K562 (cell line): ENCODE measurements at regions not wholly inside any gene's neighbourhood (a gene's known extent, or its start where the extent isn't known, plus 50 kb on each side); places are given as distances from the start of the nearest gene placed in this dataset.

Experiments used
- ATAC-seq: fragments of 200-7000 bp; cut with Tn5 transposase; 3 replicates; pipeline ENCODE4 v1.9.1; 2020; ENCODE audit warnings: moderate library complexity
- BruUV-seq: library from RNA; stranded (reverse); fragments of 400-500 nt; replicated peaks from 2 replicates; lab custom pipeline; 2021; lab: Mats Ljungman, UMichigan
- CTCF ChIA-PET: fragments of 300-600 bp; formaldehyde crosslinking; extraction: SDS; loops from one replicate; lab custom pipeline; 2021; ENCODE audit warnings: low intra/inter-chr PET ratio; lab: Yijun Ruan, JAX
- POLR2A ChIA-PET: fragments of 300-600, 350-650 bp; sonication (Branson Sonifier 250); formaldehyde crosslinking; extraction: SDS; loops from one replicate; lab custom pipeline; 2021; ENCODE audit warnings: antibody characterized with exemption, inconsistent platforms; lab: Yijun Ruan, JAX
- DNase-seq, 4 experiments: peaks; one replicate each; pipeline versions ENCODE4 v3.0.0 to v3.0.0-alpha.2; 2011 to 2018; ENCODE audit warnings: low spot score in 3 of 4, mixed read lengths in 3 of 4; ENCODE audit errors: extremely low read depth in 1 of 4
- FAIRE-seq: peaks from 2 replicates; lab custom pipeline; 2011; peaks lifted over from hg19 to GRCh38; lab: Jason Lieb, UNC
- H2AFZ ChIP-seq: 2 replicates; pipeline ENCODE4 v1.6.0; 2011; ENCODE audit warnings: low read depth, low read length, control low read depth, inconsistent platforms
- H3K27ac ChIP-seq: fragments of 200-600 bp; 3 replicates; pipeline ENCODE4 v1.8.0; 2011; ENCODE audit warnings: low read depth, mild to moderate bottlenecking, control low read depth, inconsistent platforms, low read length, moderate library complexity, mixed read lengths; ENCODE audit errors: extremely low read depth
- H3K27me3 ChIP-seq, 2 experiments: fragments of 300-600 bp in 1 of 2; 2 replicates in 1 of 2; 3 replicates in 1 of 2; pipeline versions ENCODE4 v1.6.0 to v1.8.0; 2011; ENCODE audit warnings: inconsistent platforms in 2 of 2, low read length in 2 of 2, mild to moderate bottlenecking in 1 of 2, mixed read lengths in 1 of 2, moderate library complexity in 1 of 2; ENCODE audit not compliant: control insufficient read depth in 2 of 2, insufficient read depth in 2 of 2
- H3K36me3 ChIP-seq: fragments of 300-600 bp; 3 replicates; pipeline ENCODE4 v1.8.0; 2011; ENCODE audit warnings: mild to moderate bottlenecking, low read length, inconsistent platforms; ENCODE audit not compliant: control insufficient read depth, insufficient read depth
- H3K4me1 ChIP-seq, 2 experiments: fragments of 200-600 bp in 1 of 2; replicated peaks in 1 of 2; 2 replicates in 1 of 2; 3 replicates in 1 of 2; pipeline versions ENCODE4 v1.5.1 to v1.8.0; 2011; ENCODE audit warnings: inconsistent platforms in 2 of 2, low read length in 2 of 2, mild to moderate bottlenecking in 1 of 2, mixed read lengths in 1 of 2, moderate library complexity in 1 of 2; ENCODE audit not compliant: control insufficient read depth in 2 of 2, insufficient read depth in 2 of 2
- H3K4me2 ChIP-seq: 2 replicates; pipeline ENCODE4 v1.6.1; 2011; ENCODE audit warnings: low read length, control low read depth, inconsistent platforms, mixed read lengths; ENCODE audit not compliant: insufficient read depth
- H3K4me3 ChIP-seq: fragments of 200-600 bp; sonication (generic), shearing (Covaris generic); 2 replicates; pipeline ENCODE4 v1.5.1; 2016; ENCODE audit warnings: control low read depth, inconsistent platforms
- H3K79me2 ChIP-seq: fragments of 200-600 bp; 3 replicates; pipeline ENCODE4 v1.8.0; 2011; ENCODE audit warnings: low read length, inconsistent platforms; ENCODE audit not compliant: control insufficient read depth, insufficient read depth
- H3K9ac ChIP-seq, 2 experiments: 2 replicates each; pipeline versions ENCODE4 v1.6.0 to v1.6.1; 2011; ENCODE audit warnings: low read depth in 2 of 2, low read length in 2 of 2, control low read depth in 1 of 2, inconsistent platforms in 1 of 2, mild to moderate bottlenecking in 1 of 2, mixed read lengths in 1 of 2; ENCODE audit not compliant: insufficient read depth in 1 of 2
- H3K9me1 ChIP-seq: one replicate; pipeline ENCODE4 v1.6.0; 2011; ENCODE audit warnings: inconsistent platforms, mild to moderate bottlenecking, low read length, moderate library complexity; ENCODE audit not compliant: control insufficient read depth, insufficient read depth
- H3K9me3 ChIP-seq: replicated peaks from 2 replicates; pipeline ENCODE4 v1.5.1; 2011; ENCODE audit warnings: low read depth, low read length, inconsistent platforms; ENCODE audit not compliant: control insufficient read depth, insufficient read depth
- H4K20me1 ChIP-seq: replicated peaks from 2 replicates; pipeline ENCODE4 v1.6.1; 2011; ENCODE audit warnings: low read length, inconsistent platforms, mixed read lengths; ENCODE audit not compliant: control insufficient read depth, insufficient read depth
- ATF4 ChIP-seq: fragments of 450-650 bp; formaldehyde crosslinking; IDR thresholded peaks from 2 replicates; pipeline ENCODE4 v1.4.0; 2022; ENCODE audit warnings: mild to moderate bottlenecking, moderate library complexity
- CREB1 ChIP-seq, 2 experiments: sonication (generic) in 1 of 2; formaldehyde crosslinking in 1 of 2; IDR thresholded peaks; 2 replicates each; pipeline versions ENCODE4 v1.6.1 to v1.8.0; 2012 to 2022; ENCODE audit warnings: inconsistent platforms in 1 of 2, mild to moderate bottlenecking in 1 of 2, missing genetic modification reagents in 1 of 2, moderate library complexity in 1 of 2
- HOXB6 ChIP-seq: fragments of 250-450 bp; sonication (Bioruptor Pico); IDR thresholded peaks from 2 replicates; pipeline ENCODE4 v1.5.1; 2022; ENCODE audit warnings: mild to moderate bottlenecking, borderline replicate concordance
- L3MBTL2 ChIP-seq: fragments of 450-650 bp; IDR thresholded peaks from 2 replicates; pipeline ENCODE4 v1.6.1; 2016; ENCODE audit warnings: mild to moderate bottlenecking, moderate library complexity
- MAFF ChIP-seq: IDR thresholded peaks from 2 replicates; pipeline ENCODE4 v1.6.1; 2012; ENCODE audit warnings: low read length, improper control_type of control experiment
- NCOA6 ChIP-seq: fragments of 450-650 bp; IDR thresholded peaks from 2 replicates; pipeline ENCODE4 v1.6.1; 2017; ENCODE audit warnings: mild to moderate bottlenecking
- NFXL1 ChIP-seq: fragments of 450-650 bp; formaldehyde crosslinking; IDR thresholded peaks from 2 replicates; pipeline ENCODE4 v1.4.0; 2021; ENCODE audit warnings: mild to moderate bottlenecking
- PPARD ChIP-seq: fragments of 250-450 bp; sonication (Bioruptor Pico); IDR thresholded peaks from 2 replicates; pipeline ENCODE4 v1.8.0; 2022; ENCODE audit warnings: inconsistent platforms, mild to moderate bottlenecking, moderate library complexity
- RBM15 ChIP-seq: fragments of 200-400 bp; formaldehyde crosslinking; IDR thresholded peaks from 2 replicates; pipeline ENCODE4 v1.6.1; 2018; ENCODE audit warnings: mild to moderate bottlenecking, low read length, moderate library complexity; ENCODE audit not compliant: insufficient read depth
- RUNX1 ChIP-seq: sonication (generic); IDR thresholded peaks from 2 replicates; pipeline ENCODE4 v1.6.1; 2016; ENCODE audit warnings: antibody characterized with exemption, low read depth
- USF2 ChIP-seq: sonication (generic); formaldehyde crosslinking; IDR thresholded peaks from 2 replicates; pipeline ENCODE4 v1.5.0; 2020; ENCODE audit warnings: missing genetic modification reagents
- ZNF586 ChIP-seq: fragments of 450-650 bp; formaldehyde crosslinking; conservative IDR thresholded peaks from 2 replicates; pipeline ENCODE4 v1.4.0; 2020; ENCODE audit warnings: mild to moderate bottlenecking, moderate library complexity
- ZNF696 ChIP-seq: fragments of 250-450 bp; sonication (Bioruptor Pico); conservative IDR thresholded peaks from 2 replicates; pipeline ENCODE4 v1.4.0; 2020; ENCODE audit warnings: mild to moderate bottlenecking, moderate library complexity
- WGBS: fragments of 100-300 bp; shearing (Covaris generic); methylation state at CpG from one replicate; pipeline ENCODE4 v1.1.6; 2016; ENCODE audit warnings: low coverage, mixed read lengths; ENCODE audit not compliant: insufficient coverage; ENCODE audit errors: missing lambda C conversion rate; 5-methylcytosine and 5-hydroxymethylcytosine counted together
- in situ Hi-C: fragments of 300-500 bp; cut with MboI; formaldehyde crosslinking; loops from 4 replicates; pipeline ENCODE4 v1.15.0; 2018; ENCODE audit warnings: inconsistent platforms, mixed read lengths
- intact Hi-C: fragments of 100-400 bp; cut with micrococcal nuclease; formaldehyde crosslinking; loops from 2 replicates; pipeline ENCODE4 v1.14.2; 2022

- ChIA-PET POLR2A (no interaction called here), CTCF (no interaction called here)
- no peak overlapping the region for H2AFZ ChIP-seq
- DNase-seq (no peak), FAIRE-seq (no peak), ATAC-seq (no peak)
- 0% methylated on average over 2 of the region's 3 CpGs for WGBS
- H3K9me1 ChIP-seq, result no peaks in the 10 kb centered on the region
- H3K27ac ChIP-seq, result no peak overlapping the region
- H4K20me1 ChIP-seq, result no peaks in the 10 kb centered on the region
- BruUV-seq, result no TSS peak
- no peak overlapping the region for H3K9ac ChIP-seq
- H3K9me3 ChIP-seq, result no peaks in the 10 kb centered on the region
- H3K79me2 ChIP-seq, result no peaks in the 10 kb centered on the region
- H3K36me3 ChIP-seq, result no peaks in the 10 kb centered on the region
- H3K4me3 ChIP-seq, result no peak overlapping the region
- H3K4me2 ChIP-seq, result no peak overlapping the region
- in situ Hi-C loops (no loop called here), intact Hi-C loops (no loop called here)
- no peaks in the 10 kb centered on the region for H3K4me1 ChIP-seq
- TF ChIP-seq NCOA6 (no peak), MAFF (no peak), L3MBTL2 (no peak), RBM15 (no peak), RUNX1 (no peak), ZNF696 (CRISPR knock-in tag) (no peak), NFXL1 (CRISPR knock-in tag) (no peak), USF2 (CRISPR knock-in tag) (no peak), ZNF586 (no peak), CREB1 (IDR thresholded peaks at IDR 0.05) (no peak), CREB1 (CRISPR knock-in tag; IDR thresholded peaks at IDR 0.05) (no peak), HOXB6 (CRISPR knock-in tag) (no peak), ATF4 (CRISPR knock-in tag) (no peak), PPARD (CRISPR knock-in tag) (no peak)
- no peaks in the 10 kb centered on the region for H3K27me3 ChIP-seq
Observed at GRCh38 chrX:120797188-120797851, 78.3 kb downstream of the CT47B1 start.
